ENCODE measurements at regions not wholly inside any gene's neighbourhood (a gene's known extent, or its start where the extent isn't known, plus 50 kb on each side); places are given as distances from the start of the nearest gene placed in this dataset.

DNA sequence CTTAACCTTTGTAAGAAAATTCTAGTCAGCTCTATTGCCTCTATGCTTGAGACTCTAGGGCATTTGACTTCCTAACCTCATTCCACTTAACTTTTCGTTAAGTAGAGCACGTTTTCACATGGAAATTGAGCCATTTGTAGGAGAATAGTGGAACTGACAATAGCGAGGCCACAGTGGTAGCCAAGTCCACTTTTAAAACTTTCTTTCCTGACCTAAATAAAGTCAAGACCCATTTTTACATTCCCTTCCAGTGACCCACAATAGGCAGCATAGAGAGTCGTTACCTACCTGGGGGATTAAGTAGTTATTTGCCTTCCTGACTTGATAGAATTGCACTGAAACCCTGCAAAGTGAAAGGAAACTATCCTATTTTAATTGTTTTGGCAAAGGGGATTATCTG, 386.0 kb upstream of the NECTIN3 start:
- Histone ChIP-seq H3K79me2 (ENCODE audit: control insufficient read depth, insufficient read depth, low read length) (no peaks in the 10 kb centered on the region), H3K9me3 (replicated peaks; ENCODE audit: control insufficient read depth, insufficient read depth, low read depth, low read length) (no peaks in the 10 kb centered on the region), H3K4me3 (no peak overlapping the region), H3K36me3 (ENCODE audit: control insufficient read depth, insufficient read depth, low read length) (no peaks in the 10 kb centered on the region), H2AFZ (ENCODE audit: low read depth, low read length) (no peak overlapping the region), H3K27me3 (ENCODE audit: control insufficient read depth in 2 of 2, insufficient read depth in 2 of 2, low read length in 2 of 2) (no peaks in the 10 kb centered on the region), H3K4me1 (replicated peaks in 1 of 2; ENCODE audit: control insufficient read depth in 2 of 2, insufficient read depth in 2 of 2, low read length in 2 of 2) (no peaks in the 10 kb centered on the region), H4K20me1 (replicated peaks; ENCODE audit: control insufficient read depth, insufficient read depth, low read length) (no peaks in the 10 kb centered on the region), H3K9ac (ENCODE audit: insufficient read depth in 1 of 2, low read depth in 2 of 2, low read length in 2 of 2) (no peak overlapping the region), H3K27ac (ENCODE audit: extremely low read depth, low read depth, low read length) (no peak overlapping the region), H3K9me1 (ENCODE audit: control insufficient read depth, insufficient read depth, low read length) (no peaks in the 10 kb centered on the region), H3K4me2 (ENCODE audit: insufficient read depth, low read length) (no peak overlapping the region)
- FAIRE-seq (no peak), ATAC-seq (no peak), DNase-seq (ENCODE audit: extremely low read depth in 1 of 4, low spot score in 3 of 4) (no peak)
- TF ChIP-seq BCOR (IDR thresholded peaks at IDR 0.05) = no peak
- no peak for TF ChIP-seq SIX5 (IDR thresholded peaks at IDR 0.05; ENCODE audit: borderline replicate concordance in 1 of 2, insufficient read depth in 1 of 2, low read depth in 1 of 2, low read length in 2 of 2)
- TF ChIP-seq, protein P1, sequence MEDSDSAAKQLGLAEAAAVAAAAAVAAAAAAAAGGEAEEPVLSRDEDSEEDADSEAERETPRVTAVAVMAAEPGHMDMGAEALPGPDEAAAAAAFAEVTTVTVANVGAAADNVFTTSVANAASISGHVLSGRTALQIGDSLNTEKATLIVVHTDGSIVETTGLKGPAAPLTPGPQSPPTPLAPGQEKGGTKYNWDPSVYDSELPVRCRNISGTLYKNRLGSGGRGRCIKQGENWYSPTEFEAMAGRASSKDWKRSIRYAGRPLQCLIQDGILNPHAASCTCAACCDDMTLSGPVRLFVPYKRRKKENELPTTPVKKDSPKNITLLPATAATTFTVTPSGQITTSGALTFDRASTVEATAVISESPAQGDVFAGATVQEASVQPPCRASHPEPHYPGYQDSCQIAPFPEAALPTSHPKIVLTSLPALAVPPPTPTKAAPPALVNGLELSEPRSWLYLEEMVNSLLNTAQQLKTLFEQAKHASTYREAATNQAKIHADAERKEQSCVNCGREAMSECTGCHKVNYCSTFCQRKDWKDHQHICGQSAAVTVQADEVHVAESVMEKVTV (CRISPR knock-in tag; IDR thresholded peaks at IDR 0.05) = no peak
- TF ChIP-seq ZNF280A (IDR thresholded peaks at IDR 0.05; ENCODE audit: low read depth, partially characterized antibody) = no peak
- ChIA-PET CTCF (ENCODE audit: low intra/inter-chr PET ratio) (no interaction called here), POLR2A (no interaction called here)
- in situ Hi-C loops (cut with MboI) (no loop called here), intact Hi-C loops (cut with micrococcal nuclease) (no loop called here)
- no TSS peak for BruUV-seq (replicated peaks)
- WGBS (ENCODE audit: insufficient coverage, low coverage, missing lambda C conversion rate) = 14% methylated on average over 3 of the region's 4 CpGs

Measured in K562 (cell line).